ENCODE measurements at regions not wholly inside any gene's neighbourhood (a gene's known extent, or its start where the extent isn't known, plus 50 kb on each side); places are given as distances from the start of the nearest gene placed in this dataset.

DNA sequence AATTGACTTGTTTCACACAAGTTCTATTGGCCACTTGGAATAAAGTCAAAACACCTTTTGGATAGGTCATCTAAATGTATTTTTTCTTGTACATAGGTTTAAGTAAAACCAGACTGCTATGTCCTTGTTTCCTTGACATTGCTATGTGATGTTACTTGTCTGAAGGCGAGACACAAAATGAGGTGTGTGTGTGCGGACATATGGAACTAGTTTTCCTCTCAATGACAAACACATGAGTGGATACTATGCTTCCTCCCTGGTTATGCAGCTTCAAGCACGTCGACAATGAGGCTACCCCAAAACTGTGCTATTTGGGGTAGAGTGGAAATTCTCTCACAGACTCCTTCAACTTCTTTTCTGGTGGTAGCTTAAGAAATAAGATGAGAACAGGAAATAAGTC is 276.8 kb downstream of the GAS1 start:
- H3K4me3 ChIP-seq (ENCODE audit: low read depth, low read length): no peak overlapping the region
- TF ChIP-seq, protein P1, sequence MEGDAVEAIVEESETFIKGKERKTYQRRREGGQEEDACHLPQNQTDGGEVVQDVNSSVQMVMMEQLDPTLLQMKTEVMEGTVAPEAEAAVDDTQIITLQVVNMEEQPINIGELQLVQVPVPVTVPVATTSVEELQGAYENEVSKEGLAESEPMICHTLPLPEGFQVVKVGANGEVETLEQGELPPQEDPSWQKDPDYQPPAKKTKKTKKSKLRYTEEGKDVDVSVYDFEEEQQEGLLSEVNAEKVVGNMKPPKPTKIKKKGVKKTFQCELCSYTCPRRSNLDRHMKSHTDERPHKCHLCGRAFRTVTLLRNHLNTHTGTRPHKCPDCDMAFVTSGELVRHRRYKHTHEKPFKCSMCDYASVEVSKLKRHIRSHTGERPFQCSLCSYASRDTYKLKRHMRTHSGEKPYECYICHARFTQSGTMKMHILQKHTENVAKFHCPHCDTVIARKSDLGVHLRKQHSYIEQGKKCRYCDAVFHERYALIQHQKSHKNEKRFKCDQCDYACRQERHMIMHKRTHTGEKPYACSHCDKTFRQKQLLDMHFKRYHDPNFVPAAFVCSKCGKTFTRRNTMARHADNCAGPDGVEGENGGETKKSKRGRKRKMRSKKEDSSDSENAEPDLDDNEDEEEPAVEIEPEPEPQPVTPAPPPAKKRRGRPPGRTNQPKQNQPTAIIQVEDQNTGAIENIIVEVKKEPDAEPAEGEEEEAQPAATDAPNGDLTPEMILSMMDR (IDR thresholded peaks at IDR 0.05; ENCODE audit: low read depth, low read length): no peak

DNA sequence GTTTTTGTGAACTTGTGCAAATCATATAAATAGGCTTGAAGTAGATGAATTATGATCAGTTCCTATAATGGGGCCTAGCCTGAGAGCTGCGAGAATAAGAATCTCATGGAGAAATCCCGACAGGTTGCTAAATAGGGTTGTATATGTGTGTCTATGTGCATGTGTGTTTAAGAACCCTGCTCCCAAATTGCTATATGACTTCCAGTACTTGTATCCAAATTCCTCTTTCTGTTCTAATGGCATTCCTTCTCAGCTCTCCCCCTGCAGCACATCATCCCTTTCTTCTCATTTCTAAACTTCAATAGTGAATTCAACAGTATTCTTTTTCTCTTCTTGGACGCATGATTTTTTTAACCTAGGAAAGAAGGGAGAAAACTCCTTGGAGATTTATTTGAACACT is 277.2 kb downstream of the GAS1 start:
- H3K4me3 ChIP-seq (ENCODE audit: low read depth, low read length): no peak overlapping the region

DNA sequence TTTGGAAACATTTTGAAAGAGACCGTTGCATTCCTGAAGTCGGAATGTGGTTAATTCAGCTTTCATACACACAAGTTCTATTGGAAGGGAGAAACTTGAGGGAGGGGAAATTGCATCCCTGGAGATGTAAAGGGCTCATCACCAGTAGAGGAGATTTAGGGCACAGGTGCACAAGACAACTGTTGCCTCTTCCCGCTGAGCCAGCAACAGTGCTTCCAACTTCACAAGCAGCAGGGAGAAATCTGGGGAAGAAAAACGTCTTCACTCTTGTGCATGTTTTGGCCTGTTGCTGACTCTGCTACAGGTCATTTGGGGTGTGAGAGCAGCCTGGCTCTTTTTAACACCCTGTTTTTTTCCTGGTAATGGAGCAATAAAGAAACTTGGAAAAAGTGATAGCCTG is 277.9 kb downstream of the GAS1 start:
- TF ChIP-seq, protein P1 (IDR thresholded peaks at IDR 0.05; ENCODE audit: low read depth, low read length): no peak

More for the DNA sequence above, 277.2 kb downstream of the GAS1 start:
- TF ChIP-seq, protein P1 (IDR thresholded peaks at IDR 0.05; ENCODE audit: low read depth, low read length): no peak

DNA sequence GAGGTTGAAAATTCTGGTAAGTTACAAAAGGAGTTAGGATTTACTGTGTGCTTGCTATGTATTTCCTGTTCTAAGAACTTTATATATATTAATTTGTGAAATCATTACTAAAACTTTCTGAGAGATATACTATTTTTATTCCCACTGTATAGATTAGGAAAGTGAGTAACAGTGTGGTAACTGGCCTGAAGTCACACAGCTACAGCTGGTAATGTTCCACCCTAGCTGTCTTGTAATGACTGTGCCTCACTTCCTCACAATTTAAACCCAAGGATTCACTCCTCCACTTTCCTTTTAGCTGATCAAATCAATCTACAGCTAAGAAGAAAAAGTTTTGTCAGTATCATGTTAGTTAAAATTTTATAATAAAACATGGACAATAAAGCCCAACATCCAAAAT is 278.8 kb downstream of the GAS1 start:
- TF ChIP-seq, protein P1 (IDR thresholded peaks at IDR 0.05; ENCODE audit: low read depth, low read length): no peak
- no peak overlapping the region for H3K4me3 ChIP-seq (ENCODE audit: low read depth, low read length)

More for the DNA sequence above, 277.9 kb downstream of the GAS1 start:
- no peak overlapping the region for H3K4me3 ChIP-seq (ENCODE audit: low read depth, low read length)

DNA sequence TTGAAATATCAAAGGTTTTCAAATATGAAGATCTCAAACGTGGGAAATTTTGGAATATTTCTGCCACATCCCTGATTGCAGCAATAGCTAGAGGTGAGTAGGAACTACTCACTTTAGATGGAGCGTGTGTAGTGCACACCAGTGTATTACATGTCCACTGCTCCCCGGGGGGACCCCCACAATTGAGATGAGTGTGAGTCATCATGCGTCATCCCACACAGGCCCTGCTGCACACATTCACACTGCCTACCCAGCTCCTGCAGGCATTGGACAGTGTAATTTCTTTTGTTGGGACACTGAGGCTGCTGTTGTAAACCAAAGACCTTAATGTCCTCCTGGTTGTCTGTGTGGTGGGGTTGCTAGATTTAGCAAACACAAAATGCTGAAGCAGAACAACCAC is 280.0 kb downstream of the GAS1 start:
- no peak overlapping the region for H3K4me3 ChIP-seq (ENCODE audit: low read depth, low read length)
- TF ChIP-seq, protein P1 (IDR thresholded peaks at IDR 0.05; ENCODE audit: low read depth, low read length): no peak

DNA sequence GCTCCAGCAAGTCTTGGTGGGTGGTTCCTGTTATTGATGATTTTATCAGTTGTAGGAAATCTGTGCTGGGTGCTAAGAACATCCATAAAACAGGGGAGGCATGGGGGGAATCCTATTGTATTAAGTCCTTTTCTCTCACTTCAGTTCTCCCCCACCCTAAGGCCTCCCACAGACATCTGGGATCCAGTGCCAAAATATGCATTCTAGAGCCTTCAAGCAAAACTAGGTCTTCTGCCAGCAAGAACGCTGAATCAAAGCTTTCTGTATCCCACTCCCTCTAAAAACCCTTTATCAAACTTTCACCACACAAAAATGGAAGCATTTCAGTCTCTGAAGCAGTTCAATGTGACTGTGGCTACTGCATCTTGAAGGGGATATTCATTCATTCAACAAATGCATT is 281.9 kb downstream of the GAS1 start:
- no peak overlapping the region for H3K4me3 ChIP-seq (ENCODE audit: low read depth, low read length)
- TF ChIP-seq, protein P1 (IDR thresholded peaks at IDR 0.05; ENCODE audit: low read depth, low read length): no peak

DNA sequence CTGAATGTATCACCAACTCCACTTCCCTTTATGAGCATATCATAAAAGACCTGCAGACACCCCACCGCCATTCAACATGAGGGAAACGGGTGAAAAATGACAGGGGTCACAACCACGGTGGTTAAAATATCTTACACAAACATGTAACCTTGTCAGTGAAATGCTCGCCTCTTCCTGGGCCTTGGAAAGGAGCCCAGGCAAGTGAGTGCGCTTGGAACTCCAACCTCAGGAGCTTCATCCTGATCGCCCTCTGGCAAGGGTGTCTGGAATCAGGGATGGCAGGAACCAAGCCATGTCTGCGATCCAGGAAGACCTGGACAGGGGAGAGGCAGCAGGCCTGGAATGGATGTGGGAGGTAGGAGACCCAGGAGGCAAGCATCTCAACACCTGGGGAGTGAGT is 282.7 kb downstream of the GAS1 start:
- no peak overlapping the region for H3K4me3 ChIP-seq (ENCODE audit: low read depth, low read length)
- TF ChIP-seq, protein P1 (IDR thresholded peaks at IDR 0.05; ENCODE audit: low read depth, low read length): no peak

Measured in WI38 (cell line).